K562 (cell line): ENCODE measurements at regions not wholly inside any gene's neighbourhood (a gene's known extent, or its start where the extent isn't known, plus 50 kb on each side); places are given as distances from the start of the nearest gene placed in this dataset.

ENCODE experiments used
- GABPB1 ChIP-seq: sonication (generic); formaldehyde crosslinking; IDR thresholded peaks from 2 replicates; pipeline ENCODE4 v1.8.0; 2022; ENCODE audit warnings: mild to moderate bottlenecking, missing genetic modification reagents
- JUND ChIP-seq, 2 experiments: IDR thresholded peaks; 2 replicates in 1 of 2; 3 replicates in 1 of 2; pipeline ENCODE4 v1.6.1; 2011; ENCODE audit warnings: borderline replicate concordance in 2 of 2, low read depth in 2 of 2, low read length in 2 of 2, improper control_type of control experiment in 1 of 2, missing biosample characterization in 1 of 2, missing genetic modification characterization in 1 of 2, missing genetic modification reagents in 1 of 2
- PHF21A ChIP-seq: fragments of 450-650 bp; IDR thresholded peaks from 2 replicates; pipeline ENCODE4 v1.6.1; 2017; ENCODE audit warnings: low read depth, borderline replicate concordance
- SRSF7 ChIP-seq: fragments of 200-400 bp; formaldehyde crosslinking; optimal IDR thresholded peaks from 2 replicates; pipeline ENCODE3; 2017; ENCODE audit warnings: mild to moderate bottlenecking, low read depth, low read length
- ZNF133 ChIP-seq: fragments of 250-450 bp; sonication (Bioruptor Pico); IDR thresholded peaks from 2 replicates; pipeline ENCODE4 v1.4.0; 2020; ENCODE audit warnings: mild to moderate bottlenecking
- ZNF165 ChIP-seq: fragments of 250-450 bp; sonication (Bioruptor Pico); IDR thresholded peaks from 2 replicates; pipeline ENCODE4 v1.4.0; 2020; ENCODE audit warnings: borderline replicate concordance
- ZNF584 ChIP-seq: fragments of 200-800 bp; sonication (Bioruptor generic); IDR thresholded peaks from 2 replicates; pipeline ENCODE4 v1.6.1; 2016; ENCODE audit warnings: low read depth, mild to moderate bottlenecking, missing genetic modification characterization, missing compliant biosample characterization
- ZSCAN29 ChIP-seq: fragments of 450-650 bp; IDR thresholded peaks from 2 replicates; pipeline ENCODE4 v1.6.1; 2017
- TF ChIP-seq, protein P1 (sequence below), 2 experiments: fragments of 200-800 bp in 1 of 2; sonication (Bioruptor generic) in 1 of 2; sonication (generic) in 1 of 2; formaldehyde crosslinking in 1 of 2; IDR thresholded peaks in 1 of 2; conservative IDR thresholded peaks in 1 of 2; 2 replicates each; pipeline versions ENCODE4 v1.5.0 to v1.6.1; 2016 to 2020; ENCODE audit warnings: missing compliant biosample characterization in 1 of 2, missing genetic modification characterization in 1 of 2, missing genetic modification reagents in 1 of 2
- TF ChIP-seq, protein P2 (sequence below): fragments of 250-450 bp; sonication (Bioruptor Pico); IDR thresholded peaks from 2 replicates; pipeline ENCODE4 v1.4.0; 2020; ENCODE audit warnings: mild to moderate bottlenecking, moderate library complexity
- TF ChIP-seq, protein P3 (sequence below): fragments of 450-650 bp; IDR thresholded peaks from 2 replicates; pipeline ENCODE4 v1.6.1; 2016; ENCODE audit warnings: mild to moderate bottlenecking
- TF ChIP-seq, protein P4 (sequence below): fragments of 150-350 bp; conservative IDR thresholded peaks from 2 replicates; pipeline ENCODE4 v1.6.1; 2014; ENCODE audit warnings: low read length
- TF ChIP-seq, protein P5 (sequence below): sonication (generic); formaldehyde crosslinking; IDR thresholded peaks from 2 replicates; pipeline ENCODE4 v1.8.0; 2022; ENCODE audit warnings: mild to moderate bottlenecking, missing genetic modification reagents

DNA sequence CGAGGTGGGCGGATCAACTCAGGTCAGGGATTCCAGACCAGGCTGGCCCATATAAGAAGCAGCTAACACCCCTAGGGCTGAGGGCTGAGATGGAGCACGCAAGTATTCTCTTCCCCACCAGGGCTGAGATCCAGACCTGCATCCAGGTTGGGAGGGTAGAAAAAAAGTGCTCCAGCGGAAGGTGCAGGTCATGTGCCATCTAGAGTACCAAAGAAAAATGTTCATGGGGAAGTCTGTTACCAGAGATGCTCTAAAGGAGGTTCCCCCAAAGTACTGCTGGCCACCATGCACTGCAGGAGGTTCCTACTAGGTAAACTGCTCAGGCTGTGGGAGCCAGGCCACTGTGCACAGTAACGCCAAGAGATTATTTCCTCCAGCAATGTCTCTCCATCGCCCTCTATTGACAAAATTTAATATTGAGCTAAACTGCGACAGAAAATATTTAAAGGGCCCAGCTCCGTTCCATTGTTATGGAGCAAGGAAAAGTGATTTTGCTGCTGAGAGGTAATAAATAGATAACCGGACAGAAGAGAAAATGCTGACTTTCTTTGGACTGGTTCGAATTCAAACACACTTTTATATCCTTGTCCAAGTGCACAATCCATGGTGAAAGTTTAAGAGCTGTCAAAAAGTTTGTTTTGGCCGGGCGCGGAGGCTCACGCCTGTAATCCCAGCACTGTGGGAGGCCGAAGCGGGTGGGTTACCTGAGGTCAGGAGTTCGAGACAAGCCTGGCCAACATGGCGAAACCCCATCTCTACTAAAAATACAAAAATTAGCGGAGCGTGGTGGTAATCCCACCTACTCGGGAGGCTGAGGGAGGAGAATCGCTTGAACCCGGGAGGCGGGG, 159.9 kb downstream of the OR2B2 start (continued):
- TF ChIP-seq JUND (IDR thresholded peaks at IDR 0.05; ENCODE audit: borderline replicate concordance, low read depth, low read length) (peak; percentile 40; the same call in 1 of the 2 replicates), JUND (tag; IDR thresholded peaks at IDR 0.05; ENCODE audit: borderline replicate concordance, low read depth, low read length) (no peak; the same call in 1 of the 3 replicates), ZNF133 (no peak), ZNF165 (no peak), GABPB1 (CRISPR knock-in tag) (0 out of 2 replicates have a peak, but pooled peaks have one; percentile 19), PHF21A (peak; percentile 77; the same call in 1 of the 2 replicates), SRSF7 (no peak), ZSCAN29 (no peak), ZNF584 (CRISPR knock-in tag) (0 out of 2 replicates have a peak, but pooled peaks have one; percentile 35)
- TF ChIP-seq, protein P1, sequence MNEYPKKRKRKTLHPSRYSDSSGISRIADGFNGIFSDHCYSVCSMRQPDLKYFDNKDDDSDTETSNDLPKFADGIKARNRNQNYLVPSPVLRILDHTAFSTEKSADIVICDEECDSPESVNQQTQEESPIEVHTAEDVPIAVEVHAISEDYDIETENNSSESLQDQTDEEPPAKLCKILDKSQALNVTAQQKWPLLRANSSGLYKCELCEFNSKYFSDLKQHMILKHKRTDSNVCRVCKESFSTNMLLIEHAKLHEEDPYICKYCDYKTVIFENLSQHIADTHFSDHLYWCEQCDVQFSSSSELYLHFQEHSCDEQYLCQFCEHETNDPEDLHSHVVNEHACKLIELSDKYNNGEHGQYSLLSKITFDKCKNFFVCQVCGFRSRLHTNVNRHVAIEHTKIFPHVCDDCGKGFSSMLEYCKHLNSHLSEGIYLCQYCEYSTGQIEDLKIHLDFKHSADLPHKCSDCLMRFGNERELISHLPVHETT (CRISPR knock-in tag; conservative IDR thresholded peaks at IDR 0.05 in 1 of 2, IDR thresholded peaks at IDR 0.05 in 1 of 2): peak in 1 of 2 experiments; percentile 2; a peak in 1 of 4 replicates
- TF ChIP-seq, protein P2, sequence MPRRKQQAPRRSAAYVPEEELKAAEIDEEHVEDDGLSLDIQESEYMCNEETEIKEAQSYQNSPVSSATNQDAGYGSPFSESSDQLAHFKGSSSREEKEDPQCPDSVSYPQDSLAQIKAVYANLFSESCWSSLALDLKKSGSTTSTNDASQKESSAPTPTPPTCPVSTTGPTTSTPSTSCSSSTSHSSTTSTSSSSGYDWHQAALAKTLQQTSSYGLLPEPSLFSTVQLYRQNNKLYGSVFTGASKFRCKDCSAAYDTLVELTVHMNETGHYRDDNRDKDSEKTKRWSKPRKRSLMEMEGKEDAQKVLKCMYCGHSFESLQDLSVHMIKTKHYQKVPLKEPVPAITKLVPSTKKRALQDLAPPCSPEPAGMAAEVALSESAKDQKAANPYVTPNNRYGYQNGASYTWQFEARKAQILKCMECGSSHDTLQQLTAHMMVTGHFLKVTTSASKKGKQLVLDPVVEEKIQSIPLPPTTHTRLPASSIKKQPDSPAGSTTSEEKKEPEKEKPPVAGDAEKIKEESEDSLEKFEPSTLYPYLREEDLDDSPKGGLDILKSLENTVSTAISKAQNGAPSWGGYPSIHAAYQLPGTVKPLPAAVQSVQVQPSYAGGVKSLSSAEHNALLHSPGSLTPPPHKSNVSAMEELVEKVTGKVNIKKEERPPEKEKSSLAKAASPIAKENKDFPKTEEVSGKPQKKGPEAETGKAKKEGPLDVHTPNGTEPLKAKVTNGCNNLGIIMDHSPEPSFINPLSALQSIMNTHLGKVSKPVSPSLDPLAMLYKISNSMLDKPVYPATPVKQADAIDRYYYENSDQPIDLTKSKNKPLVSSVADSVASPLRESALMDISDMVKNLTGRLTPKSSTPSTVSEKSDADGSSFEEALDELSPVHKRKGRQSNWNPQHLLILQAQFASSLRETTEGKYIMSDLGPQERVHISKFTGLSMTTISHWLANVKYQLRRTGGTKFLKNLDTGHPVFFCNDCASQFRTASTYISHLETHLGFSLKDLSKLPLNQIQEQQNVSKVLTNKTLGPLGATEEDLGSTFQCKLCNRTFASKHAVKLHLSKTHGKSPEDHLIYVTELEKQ (CRISPR knock-in tag): no peak
- TF ChIP-seq, protein P3, sequence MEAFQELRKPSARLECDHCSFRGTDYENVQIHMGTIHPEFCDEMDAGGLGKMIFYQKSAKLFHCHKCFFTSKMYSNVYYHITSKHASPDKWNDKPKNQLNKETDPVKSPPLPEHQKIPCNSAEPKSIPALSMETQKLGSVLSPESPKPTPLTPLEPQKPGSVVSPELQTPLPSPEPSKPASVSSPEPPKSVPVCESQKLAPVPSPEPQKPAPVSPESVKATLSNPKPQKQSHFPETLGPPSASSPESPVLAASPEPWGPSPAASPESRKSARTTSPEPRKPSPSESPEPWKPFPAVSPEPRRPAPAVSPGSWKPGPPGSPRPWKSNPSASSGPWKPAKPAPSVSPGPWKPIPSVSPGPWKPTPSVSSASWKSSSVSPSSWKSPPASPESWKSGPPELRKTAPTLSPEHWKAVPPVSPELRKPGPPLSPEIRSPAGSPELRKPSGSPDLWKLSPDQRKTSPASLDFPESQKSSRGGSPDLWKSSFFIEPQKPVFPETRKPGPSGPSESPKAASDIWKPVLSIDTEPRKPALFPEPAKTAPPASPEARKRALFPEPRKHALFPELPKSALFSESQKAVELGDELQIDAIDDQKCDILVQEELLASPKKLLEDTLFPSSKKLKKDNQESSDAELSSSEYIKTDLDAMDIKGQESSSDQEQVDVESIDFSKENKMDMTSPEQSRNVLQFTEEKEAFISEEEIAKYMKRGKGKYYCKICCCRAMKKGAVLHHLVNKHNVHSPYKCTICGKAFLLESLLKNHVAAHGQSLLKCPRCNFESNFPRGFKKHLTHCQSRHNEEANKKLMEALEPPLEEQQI: no peak
- TF ChIP-seq, protein P4, sequence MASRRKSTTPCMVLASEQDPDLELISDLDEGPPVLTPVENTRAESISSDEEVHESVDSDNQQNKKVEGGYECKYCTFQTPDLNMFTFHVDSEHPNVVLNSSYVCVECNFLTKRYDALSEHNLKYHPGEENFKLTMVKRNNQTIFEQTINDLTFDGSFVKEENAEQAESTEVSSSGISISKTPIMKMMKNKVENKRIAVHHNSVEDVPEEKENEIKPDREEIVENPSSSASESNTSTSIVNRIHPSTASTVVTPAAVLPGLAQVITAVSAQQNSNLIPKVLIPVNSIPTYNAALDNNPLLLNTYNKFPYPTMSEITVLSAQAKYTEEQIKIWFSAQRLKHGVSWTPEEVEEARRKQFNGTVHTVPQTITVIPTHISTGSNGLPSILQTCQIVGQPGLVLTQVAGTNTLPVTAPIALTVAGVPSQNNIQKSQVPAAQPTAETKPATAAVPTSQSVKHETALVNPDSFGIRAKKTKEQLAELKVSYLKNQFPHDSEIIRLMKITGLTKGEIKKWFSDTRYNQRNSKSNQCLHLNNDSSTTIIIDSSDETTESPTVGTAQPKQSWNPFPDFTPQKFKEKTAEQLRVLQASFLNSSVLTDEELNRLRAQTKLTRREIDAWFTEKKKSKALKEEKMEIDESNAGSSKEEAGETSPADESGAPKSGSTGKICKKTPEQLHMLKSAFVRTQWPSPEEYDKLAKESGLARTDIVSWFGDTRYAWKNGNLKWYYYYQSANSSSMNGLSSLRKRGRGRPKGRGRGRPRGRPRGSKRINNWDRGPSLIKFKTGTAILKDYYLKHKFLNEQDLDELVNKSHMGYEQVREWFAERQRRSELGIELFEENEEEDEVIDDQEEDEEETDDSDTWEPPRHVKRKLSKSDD: 0 out of 2 replicates have a peak, but pooled peaks have one; percentile 73
- TF ChIP-seq, protein P5, sequence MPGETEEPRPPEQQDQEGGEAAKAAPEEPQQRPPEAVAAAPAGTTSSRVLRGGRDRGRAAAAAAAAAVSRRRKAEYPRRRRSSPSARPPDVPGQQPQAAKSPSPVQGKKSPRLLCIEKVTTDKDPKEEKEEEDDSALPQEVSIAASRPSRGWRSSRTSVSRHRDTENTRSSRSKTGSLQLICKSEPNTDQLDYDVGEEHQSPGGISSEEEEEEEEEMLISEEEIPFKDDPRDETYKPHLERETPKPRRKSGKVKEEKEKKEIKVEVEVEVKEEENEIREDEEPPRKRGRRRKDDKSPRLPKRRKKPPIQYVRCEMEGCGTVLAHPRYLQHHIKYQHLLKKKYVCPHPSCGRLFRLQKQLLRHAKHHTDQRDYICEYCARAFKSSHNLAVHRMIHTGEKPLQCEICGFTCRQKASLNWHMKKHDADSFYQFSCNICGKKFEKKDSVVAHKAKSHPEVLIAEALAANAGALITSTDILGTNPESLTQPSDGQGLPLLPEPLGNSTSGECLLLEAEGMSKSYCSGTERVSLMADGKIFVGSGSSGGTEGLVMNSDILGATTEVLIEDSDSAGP (CRISPR knock-in tag): peak; percentile 93
